ENCODE measurements at regions not wholly inside any gene's neighbourhood (a gene's known extent, or its start where the extent isn't known, plus 50 kb on each side); places are given as distances from the start of the nearest gene placed in this dataset.

DNA sequence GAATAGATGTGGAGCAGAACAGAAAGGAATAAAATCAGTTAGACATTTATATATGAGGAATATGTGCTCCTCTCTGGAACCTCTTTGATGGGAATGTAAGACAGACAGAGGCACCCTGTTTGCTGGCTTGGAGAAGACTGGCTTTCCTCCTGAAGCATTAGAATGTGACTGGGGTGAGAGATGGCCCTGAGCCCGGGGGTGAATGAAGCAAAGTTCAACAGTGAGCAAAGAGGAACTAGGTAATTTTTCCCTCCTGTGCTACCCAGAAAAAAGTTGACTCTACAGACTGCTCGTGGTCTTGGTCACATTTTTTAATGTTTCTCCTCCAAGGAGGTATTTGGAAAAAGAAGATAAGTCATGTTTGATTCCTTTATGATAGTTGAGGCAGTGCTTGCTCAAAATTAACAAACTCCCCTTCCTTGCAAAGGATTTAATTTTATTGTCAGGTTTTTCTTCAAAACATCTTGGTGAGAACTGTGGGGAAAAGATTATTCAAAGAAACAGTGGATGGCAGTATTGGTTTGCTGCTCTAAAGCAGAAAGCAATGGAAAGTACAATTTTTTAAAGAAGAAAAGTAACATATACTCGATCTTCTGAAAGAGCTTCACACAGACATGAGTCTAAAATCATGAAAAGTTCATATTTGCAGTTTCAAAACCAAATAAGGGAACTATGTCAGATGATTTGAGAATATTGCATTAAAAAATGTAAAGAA, 370.4 kb upstream of the CDIN1 start:
- H3K27me3 Mint-ChIP-seq (ENCODE audit: low read depth in 2 of 2), result no peaks in the 10 kb centered on the region
- Histone ChIP-seq H3K4me3 (ENCODE audit: low read length) (no peak overlapping the region), H3K27ac (ENCODE audit: low read length) (no peak overlapping the region), H3K4me1 (ENCODE audit: control insufficient read depth, insufficient read depth, low read length) (no peaks in the 10 kb centered on the region), H3K27me3 (ENCODE audit: control insufficient read depth, insufficient read depth, low read length) (no peaks in the 10 kb centered on the region), H3K36me3 (ENCODE audit: control insufficient read depth, insufficient read depth, low read length) (no peaks in the 10 kb centered on the region), H3K9me3 (ENCODE audit: control insufficient read depth, insufficient read depth, low read length) (no peaks in the 10 kb centered on the region)
- intact Hi-C loops (cut with micrococcal nuclease), result no loop called here
- TF ChIP-seq CTCF (IDR thresholded peaks at IDR 0.05), result no peak
- H3K4me1 Mint-ChIP-seq, result no peaks in the 10 kb centered on the region
- H3K27ac Mint-ChIP-seq, result no peak overlapping the region
- no peak for ATAC-seq
- no peak for DNase-seq
- peaks cover 12 to 27% of the 10 kb centered on the region in 2 donors for H3K9me3 Mint-ChIP-seq
- 13% methylated on average over 1 of the region's 3 CpGs for WGBS (ENCODE audit: insufficient coverage)
- no peaks in the 10 kb centered on the region for H3K36me3 Mint-ChIP-seq
- no peak overlapping the region for H3K4me3 Mint-ChIP-seq

GRCh38 chr15:36210426-36210825, 369.0 kb upstream of the CDIN1 start:
- no peaks in the 10 kb centered on the region for H3K4me1 ChIP-seq (ENCODE audit: control insufficient read depth, insufficient read depth, low read length)
- no peak for ATAC-seq
- H3K9me3 ChIP-seq (ENCODE audit: control insufficient read depth, insufficient read depth, low read length), result no peaks in the 10 kb centered on the region
- WGBS (ENCODE audit: insufficient coverage), result 63% methylated on average over 2 of the region's 2 CpGs
- H3K36me3 ChIP-seq (ENCODE audit: control insufficient read depth, insufficient read depth, low read length), result no peaks in the 10 kb centered on the region
- H3K4me3 ChIP-seq (ENCODE audit: low read length), result no peak overlapping the region
- Mint-ChIP-seq H3K27ac (no peak overlapping the region), H3K4me3 (no peak overlapping the region), H3K27me3 (ENCODE audit: low read depth in 2 of 2) (no peaks in the 10 kb centered on the region), H3K36me3 (no peaks in the 10 kb centered on the region), H3K9me3 (peaks cover 13 to 23% of the 10 kb centered on the region in 2 donors), H3K4me1 (no peaks in the 10 kb centered on the region)
- no peaks in the 10 kb centered on the region for H3K27me3 ChIP-seq (ENCODE audit: control insufficient read depth, insufficient read depth, low read length)
- intact Hi-C loops (cut with micrococcal nuclease), result no loop called here
- no peak for TF ChIP-seq CTCF (IDR thresholded peaks at IDR 0.05)
- no peak for DNase-seq
- H3K27ac ChIP-seq (ENCODE audit: low read length), result no peak overlapping the region

DNA sequence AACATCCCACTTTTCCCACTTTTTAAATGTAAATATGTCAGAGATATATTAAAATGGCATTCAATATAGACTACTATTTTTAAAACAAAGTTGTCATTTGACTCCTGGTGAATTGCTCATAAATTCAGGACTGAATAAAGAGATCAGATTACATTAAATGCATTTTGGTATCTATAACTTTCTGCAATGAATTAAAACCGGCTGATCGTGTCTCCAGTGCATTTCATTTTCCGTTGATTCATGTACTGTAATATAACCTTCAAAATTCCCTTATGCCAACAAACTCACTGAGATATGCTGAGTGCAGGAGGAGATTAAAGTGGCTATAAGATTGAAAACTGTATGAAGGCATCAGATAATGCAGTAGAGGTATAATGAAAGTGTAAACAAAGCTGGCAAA, 361.1 kb upstream of the CDIN1 start:
- H3K27ac Mint-ChIP-seq, result no peak overlapping the region
- Histone ChIP-seq H3K27ac (ENCODE audit: low read length) (no peak overlapping the region), H3K4me1 (ENCODE audit: control insufficient read depth, insufficient read depth, low read length) (no peaks in the 10 kb centered on the region), H3K4me3 (ENCODE audit: low read length) (no peak overlapping the region), H3K36me3 (ENCODE audit: control insufficient read depth, insufficient read depth, low read length) (no peaks in the 10 kb centered on the region), H3K27me3 (ENCODE audit: control insufficient read depth, insufficient read depth, low read length) (no peaks in the 10 kb centered on the region), H3K9me3 (ENCODE audit: control insufficient read depth, insufficient read depth, low read length) (peaks cover 4% of the 10 kb centered on the region)
- H3K36me3 Mint-ChIP-seq, result no peaks in the 10 kb centered on the region
- peaks cover 9 to 13% of the 10 kb centered on the region in 2 donors for H3K9me3 Mint-ChIP-seq
- no peaks in the 10 kb centered on the region for H3K27me3 Mint-ChIP-seq (ENCODE audit: low read depth in 2 of 2)
- WGBS (ENCODE audit: insufficient coverage), result 95% methylated on average over 3 of the region's 3 CpGs
- ATAC-seq, result no peak
- H3K4me3 Mint-ChIP-seq, result no peak overlapping the region
- no peak for DNase-seq
- no peak for TF ChIP-seq CTCF (IDR thresholded peaks at IDR 0.05)
- intact Hi-C loops (cut with micrococcal nuclease), result no loop called here
- H3K4me1 Mint-ChIP-seq, result no peaks in the 10 kb centered on the region

DNA sequence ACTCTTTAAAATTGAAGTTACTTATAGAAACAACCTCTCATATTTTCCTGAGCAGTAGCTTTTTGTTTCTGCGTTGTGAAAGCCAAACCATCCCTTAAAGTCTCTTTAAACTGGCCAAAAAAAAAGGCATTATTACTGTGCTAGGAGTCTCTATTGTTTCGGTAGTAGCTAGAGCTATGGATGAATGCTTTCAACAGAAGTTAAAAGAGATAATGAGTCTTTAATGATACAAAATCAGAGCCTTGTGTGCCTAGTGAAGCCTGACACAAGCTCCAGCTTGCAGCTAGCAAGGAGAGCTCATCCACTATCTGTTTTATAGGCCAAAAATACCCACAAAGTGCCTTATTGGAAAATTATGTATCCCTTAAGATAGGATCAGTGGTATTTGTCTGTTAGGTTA, 360.4 kb upstream of the CDIN1 start:
- H3K9me3 ChIP-seq (ENCODE audit: control insufficient read depth, insufficient read depth, low read length), result peaks cover 4% of the 10 kb centered on the region
- no peak for DNase-seq
- no peak overlapping the region for H3K4me3 ChIP-seq (ENCODE audit: low read length)
- H3K9me3 Mint-ChIP-seq, result peaks cover 9 to 10% of the 10 kb centered on the region in 2 donors
- no peak overlapping the region for H3K27ac Mint-ChIP-seq
- H3K4me3 Mint-ChIP-seq, result no peak overlapping the region
- H3K36me3 ChIP-seq (ENCODE audit: control insufficient read depth, insufficient read depth, low read length), result no peaks in the 10 kb centered on the region
- H3K27ac ChIP-seq (ENCODE audit: low read length), result no peak overlapping the region
- no peaks in the 10 kb centered on the region for H3K27me3 ChIP-seq (ENCODE audit: control insufficient read depth, insufficient read depth, low read length)
- H3K27me3 Mint-ChIP-seq (ENCODE audit: low read depth in 2 of 2), result no peaks in the 10 kb centered on the region
- no peaks in the 10 kb centered on the region for H3K4me1 Mint-ChIP-seq
- intact Hi-C loops (cut with micrococcal nuclease), result no loop called here
- 93% methylated on average over 2 of the region's 2 CpGs for WGBS (ENCODE audit: insufficient coverage)
- TF ChIP-seq CTCF (IDR thresholded peaks at IDR 0.05), result no peak
- ATAC-seq, result no peak
- H3K36me3 Mint-ChIP-seq, result no peaks in the 10 kb centered on the region
- no peaks in the 10 kb centered on the region for H3K4me1 ChIP-seq (ENCODE audit: control insufficient read depth, insufficient read depth, low read length)

All from natural killer cell (primary cell).